ENCODE measurements at regions not wholly inside any gene's neighbourhood (a gene's known extent, or its start where the extent isn't known, plus 50 kb on each side); places are given as distances from the start of the nearest gene placed in this dataset.

- CTCF ChIA-PET = no interaction called here
Observed at GRCh38 chr5:107165296-107165695, 505.4 kb downstream of the EFNA5 start.

DNA sequence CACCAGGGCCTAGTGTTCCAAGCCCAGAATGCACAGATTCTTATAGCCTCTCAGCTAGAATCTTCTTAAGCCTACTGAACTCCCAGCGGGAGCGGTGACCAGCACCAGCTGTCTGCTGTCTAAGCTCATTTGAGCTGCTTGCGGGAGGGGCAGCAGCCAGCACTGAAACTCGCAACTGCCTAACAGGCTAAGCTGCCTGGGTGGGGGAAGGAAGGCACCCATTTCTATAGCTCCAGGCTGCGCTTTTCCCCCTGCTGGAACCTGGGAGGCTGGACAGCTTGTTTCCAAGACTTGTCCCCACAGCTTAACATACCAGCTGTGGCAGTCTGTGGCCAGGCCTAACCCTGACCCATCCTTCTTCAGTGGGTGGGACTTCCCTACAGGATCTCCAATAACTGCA, 512.9 kb downstream of the EFNA5 start:
- ChIA-PET CTCF (no interaction called here), POLR2A (no interaction called here)

More at GRCh38 chr5:107165296-107165695, 505.4 kb downstream of the EFNA5 start:
- POLR2A ChIA-PET = no interaction called here

DNA sequence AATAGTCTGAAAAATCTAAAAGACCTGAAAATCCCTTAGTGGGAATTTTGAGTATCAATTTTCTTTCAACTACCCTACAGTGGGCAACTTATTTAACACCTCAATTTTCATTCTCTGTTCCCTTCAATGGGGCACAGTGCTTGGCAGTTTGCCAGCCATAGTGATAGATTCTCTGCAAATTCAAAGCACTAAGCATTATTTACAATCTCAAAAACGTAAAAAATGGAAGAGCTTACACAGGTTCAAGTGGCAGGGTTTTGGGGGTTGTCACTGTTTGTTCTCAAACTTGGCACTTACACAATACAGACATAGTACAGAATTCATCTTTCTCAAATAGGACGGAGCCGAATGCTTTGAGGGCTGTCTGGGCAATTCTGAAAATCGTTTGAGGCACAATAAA, 515.0 kb downstream of the EFNA5 start:
- POLR2A ChIA-PET = no interaction called here
- CTCF ChIA-PET = no interaction called here

- ChIA-PET CTCF (no interaction called here), POLR2A (no interaction called here)
Observed at GRCh38 chr5:107154593-107154992, 516.1 kb downstream of the EFNA5 start.

DNA sequence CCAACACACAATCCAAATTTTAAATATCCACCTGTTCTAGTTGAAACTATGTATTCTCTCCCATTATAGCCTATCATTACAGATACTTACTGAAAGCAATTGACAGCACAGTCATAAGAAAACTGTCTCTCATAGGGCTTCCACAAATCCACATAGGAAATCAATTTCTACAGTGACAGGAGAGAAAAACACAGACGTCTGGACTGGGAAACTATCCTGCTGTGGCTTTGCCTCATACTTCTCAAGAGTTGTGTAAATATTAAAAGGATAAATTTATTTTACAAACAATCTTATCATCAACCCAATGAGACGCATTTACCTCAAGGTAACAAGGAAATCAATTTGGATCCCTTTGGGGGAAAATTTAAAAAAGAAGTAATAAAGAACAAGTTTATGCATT, 517.5 kb downstream of the EFNA5 start:
- ChIA-PET POLR2A (no interaction called here), CTCF (no interaction called here)

DNA sequence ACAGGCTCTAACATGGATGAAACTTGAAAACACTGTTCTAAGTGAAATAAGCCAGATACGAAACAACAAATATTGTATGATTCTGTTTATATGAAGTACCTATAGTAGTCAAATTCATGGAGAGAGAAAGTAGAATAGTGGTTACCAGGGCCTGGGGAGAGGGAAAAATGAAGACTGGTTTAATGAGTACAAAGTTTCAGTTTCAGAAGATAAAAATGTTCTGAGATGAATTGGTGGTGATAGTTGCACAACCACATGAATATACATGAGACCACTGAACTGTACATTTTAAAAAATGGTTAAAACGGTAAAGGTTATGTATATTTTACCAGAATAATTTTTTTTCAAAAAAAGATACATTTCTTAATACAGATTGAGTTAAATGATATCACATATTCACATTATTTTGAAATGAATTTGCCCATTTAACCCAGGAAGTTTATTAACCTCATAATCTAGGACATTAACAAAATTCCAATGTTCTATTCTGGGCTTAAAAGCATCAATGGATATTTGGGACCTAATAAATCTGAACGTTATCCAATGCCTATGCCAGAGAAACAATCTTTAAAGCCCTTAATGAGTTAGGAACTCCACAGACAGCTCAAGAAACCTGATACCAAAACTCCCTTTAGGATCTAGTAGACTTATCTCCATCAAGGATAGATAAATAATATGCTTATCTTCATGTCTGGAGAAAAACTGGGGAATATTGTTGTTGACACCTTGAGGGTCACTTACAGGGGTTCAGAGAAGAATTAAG, 521.3 kb downstream of the EFNA5 start:
- CTCF ChIA-PET = interaction anchor here (0.8 kb wide), 1 partner anchor 538 kb away, joined by 3 read pairs; no protein-coding TSS in a partner anchor
- POLR2A ChIA-PET = no interaction called here

GRCh38 chr5:107147589-107147988, 523.1 kb downstream of the EFNA5 start:
- ChIA-PET POLR2A (no interaction called here), CTCF (no interaction called here)

- CTCF ChIA-PET = no interaction called here
- POLR2A ChIA-PET = no interaction called here
Observed at GRCh38 chr5:107146901-107147300, 523.8 kb downstream of the EFNA5 start.

DNA sequence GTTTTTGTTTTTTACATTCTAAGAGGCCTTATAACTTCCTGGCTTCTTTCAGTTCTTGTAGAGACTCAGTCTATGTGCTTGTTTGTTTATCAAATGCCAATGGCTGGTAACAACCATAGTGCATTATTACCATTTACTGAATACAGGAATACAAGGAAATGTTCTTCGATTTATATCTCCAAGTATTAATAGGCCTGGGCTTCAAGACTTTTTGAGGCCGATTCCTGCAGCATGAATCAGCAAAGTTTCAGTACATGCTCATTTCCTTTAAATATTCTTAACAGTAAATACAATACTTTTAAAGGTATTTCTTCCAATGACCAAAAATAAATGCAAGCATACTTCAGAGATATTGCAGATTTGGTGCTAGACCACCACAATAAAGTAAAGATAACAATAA, 535.3 kb downstream of the EFNA5 start:
- POLR2A ChIA-PET = no interaction called here
- CTCF ChIA-PET = no interaction called here

DNA sequence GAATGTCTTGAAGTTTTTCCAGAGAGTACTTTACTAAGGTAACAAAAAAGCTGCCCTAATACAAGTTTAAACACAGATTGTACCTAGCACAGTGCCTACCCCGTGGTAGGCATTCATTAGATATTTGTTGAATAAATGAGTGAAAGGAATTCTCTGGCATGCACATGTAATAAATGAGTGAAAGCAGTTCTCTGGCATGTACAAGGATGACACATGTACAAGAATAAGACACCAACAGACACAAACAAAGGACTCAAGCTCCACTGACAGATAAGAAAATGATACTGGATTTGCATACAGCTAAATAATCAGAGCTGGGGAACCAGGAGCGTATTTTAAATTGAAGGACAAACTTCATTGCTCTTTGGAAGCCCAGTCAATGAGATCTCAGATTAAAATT, 535.8 kb downstream of the EFNA5 start:
- ChIA-PET CTCF (no interaction called here), POLR2A (no interaction called here)

DNA sequence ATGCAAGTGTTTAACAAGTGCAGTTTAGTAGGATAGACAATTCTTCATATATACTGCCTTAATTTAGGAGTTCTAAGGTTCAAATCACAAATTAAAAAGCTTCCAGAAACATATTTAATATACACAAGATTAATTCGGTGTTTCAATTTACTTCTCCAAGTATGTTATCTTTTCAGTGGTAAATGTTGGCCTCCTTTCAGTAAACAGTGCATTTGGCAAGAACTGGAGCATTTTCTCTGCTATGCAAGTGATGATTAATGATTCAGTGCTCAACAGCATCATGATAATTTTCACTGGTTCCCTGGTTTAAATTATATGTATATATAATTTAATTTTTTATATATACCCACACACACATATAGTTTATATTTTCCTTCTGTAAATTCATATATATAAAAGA, 541.7 kb downstream of the EFNA5 start:
- ChIA-PET POLR2A (no interaction called here), CTCF (no interaction called here)

DNA sequence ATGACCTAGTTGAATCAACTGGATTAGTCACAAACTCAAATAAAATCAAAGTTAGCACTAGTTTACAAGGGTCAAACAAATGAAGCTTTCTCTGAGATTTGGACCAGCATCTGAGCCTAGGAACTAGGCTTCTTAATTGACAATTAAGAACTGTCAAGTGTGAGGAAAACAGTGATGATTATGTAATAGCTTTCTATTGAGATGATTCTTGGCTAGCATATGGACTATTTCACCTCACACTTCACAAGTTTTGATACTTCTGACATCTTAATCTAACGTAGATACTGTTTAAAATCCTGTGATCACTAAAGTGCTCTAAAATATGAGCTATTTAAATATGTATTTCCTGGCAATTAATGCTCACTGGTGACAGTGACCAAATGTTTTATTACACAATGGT, 542.9 kb downstream of the EFNA5 start:
- POLR2A ChIA-PET = no interaction called here
- CTCF ChIA-PET = no interaction called here

DNA sequence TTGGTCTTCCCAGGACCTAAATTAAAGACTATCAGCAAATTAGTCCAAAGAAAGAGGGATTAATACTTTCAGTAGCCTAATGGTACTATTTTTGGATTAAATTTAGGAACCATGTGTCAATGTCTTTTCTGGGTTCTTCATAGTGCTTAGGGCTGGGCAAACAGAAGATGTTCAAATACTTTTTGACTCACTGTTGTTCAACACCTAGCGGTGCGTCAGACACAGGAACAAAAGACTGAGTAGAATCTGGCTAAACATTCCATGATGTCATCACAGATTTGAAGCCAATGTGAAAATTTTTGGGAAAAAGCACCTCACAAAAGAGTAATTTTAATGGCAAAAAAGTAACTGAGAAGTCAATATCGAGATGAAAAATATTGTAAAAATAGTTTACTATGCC, 544.4 kb downstream of the EFNA5 start:
- POLR2A ChIA-PET = no interaction called here
- CTCF ChIA-PET = no interaction called here

DNA sequence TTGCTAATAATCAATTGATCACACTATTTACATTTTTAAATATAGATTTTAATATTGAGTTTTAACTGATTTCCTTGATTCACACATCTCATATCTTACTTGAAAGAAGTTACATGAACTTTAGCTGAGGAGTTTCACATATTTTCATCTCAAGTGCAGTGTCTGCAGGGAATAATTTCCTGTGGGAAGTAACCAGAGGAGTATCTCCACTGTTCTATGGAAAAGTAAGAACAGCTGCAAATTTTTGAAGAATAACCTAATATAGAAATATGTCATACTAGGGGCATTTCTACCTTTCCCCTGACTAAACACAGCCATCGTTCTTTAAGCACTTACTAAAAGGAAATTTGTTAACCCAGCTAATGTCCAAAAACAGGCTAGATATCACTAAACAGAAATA, 546.4 kb downstream of the EFNA5 start:
- ChIA-PET CTCF (no interaction called here), POLR2A (no interaction called here)

DNA sequence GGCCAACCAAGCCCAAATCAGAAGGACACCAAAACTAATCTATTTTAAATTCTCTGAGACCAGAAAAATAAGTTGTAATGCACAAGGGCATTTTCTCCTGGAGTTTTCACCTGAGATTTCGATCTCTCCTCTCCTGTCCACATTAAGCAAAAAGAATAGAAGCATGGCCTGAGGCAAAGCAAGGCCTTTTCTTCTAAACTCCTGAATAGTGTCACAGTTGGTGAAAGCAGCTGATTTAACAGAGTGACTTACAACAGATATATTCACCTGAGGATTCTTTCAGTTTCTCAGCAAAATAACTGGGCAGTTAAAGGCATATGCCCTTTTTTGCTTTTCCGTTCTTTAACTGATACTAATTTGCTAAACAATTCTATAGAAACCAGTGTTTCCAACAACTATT, 547.7 kb downstream of the EFNA5 start:
- CTCF ChIA-PET = no interaction called here
- POLR2A ChIA-PET = no interaction called here

- ChIA-PET POLR2A (no interaction called here), CTCF (no interaction called here)
Observed at GRCh38 chr5:107121793-107122519, 548.8 kb downstream of the EFNA5 start.

GRCh38 chr5:107119656-107120055, 551.1 kb downstream of the EFNA5 start:
- ChIA-PET CTCF (no interaction called here), POLR2A (no interaction called here)

- ChIA-PET POLR2A (no interaction called here), CTCF (no interaction called here)
Observed at GRCh38 chr5:107118184-107119019, 552.3 kb downstream of the EFNA5 start.

DNA sequence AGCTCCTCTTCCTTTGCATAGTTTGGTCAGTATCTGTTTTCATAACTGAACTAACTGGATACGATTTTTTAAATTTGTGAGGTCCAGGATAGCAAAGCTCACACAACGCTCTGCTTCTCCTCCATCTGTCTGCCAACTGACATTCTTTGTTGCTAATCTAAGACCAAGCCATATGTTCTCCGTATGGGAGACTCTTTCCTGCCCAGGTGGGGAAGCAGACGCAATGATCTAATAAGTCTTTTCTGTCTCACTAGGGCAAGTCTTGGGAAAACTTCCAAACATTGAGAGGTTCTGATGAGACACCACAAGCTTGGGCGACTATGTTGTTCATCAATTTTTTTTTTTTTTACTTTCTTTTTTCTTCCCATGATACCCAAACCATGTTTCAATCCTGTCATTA, 558.5 kb downstream of the EFNA5 start:
- CTCF ChIA-PET = no interaction called here
- POLR2A ChIA-PET = no interaction called here

DNA sequence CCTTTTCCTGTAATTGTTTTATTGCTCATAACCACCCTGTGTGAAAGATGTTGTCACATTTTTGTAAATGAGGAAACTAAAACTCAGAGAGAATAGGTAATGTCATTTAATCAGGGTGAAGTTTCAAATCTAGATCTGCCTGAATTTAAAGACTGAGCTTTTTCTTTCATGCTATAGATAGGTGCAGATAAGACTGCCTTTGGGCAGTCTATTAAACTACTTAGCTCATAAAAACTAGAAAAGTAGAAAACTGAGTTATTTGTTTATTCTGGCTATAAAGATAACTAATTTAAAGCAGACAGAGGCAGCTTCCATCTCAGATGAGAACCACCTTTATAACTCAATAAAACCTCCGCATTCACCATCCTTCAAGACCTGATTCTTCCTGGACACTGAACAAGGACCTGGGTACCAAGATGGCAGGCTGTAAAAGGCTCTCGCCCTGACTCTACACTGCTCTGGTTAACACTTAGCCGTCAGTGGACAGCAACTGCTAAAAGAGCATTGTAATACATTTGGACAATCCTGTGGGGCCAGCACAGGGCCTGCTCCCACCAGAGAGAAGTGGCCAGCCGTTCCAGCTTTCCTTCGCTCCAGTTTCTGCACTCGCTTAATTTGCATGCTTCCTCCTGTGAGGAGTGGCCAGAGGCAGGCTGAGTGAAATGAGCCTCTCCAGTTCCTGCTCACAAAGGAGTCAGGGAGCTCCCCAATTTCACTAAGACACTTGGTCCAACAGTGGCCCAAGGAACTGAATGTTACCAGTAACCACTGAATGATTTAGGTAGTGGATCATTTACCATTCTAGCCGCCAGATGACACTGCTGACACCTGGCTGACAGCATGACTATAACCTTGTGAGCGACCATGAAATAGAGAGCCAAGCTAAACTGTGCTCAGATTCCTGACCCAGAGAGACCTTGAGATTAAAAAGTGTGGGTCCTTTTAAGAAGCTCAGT, 566.4 kb downstream of the EFNA5 start:
- ChIA-PET POLR2A (no interaction called here), CTCF (no interaction called here)
